Uterus (tissue), 2 donors: ENCODE measurements at regions not wholly inside any gene's neighbourhood (a gene's known extent, or its start where the extent isn't known, plus 50 kb on each side); places are given as distances from the start of the nearest gene placed in this dataset.

ENCODE experiments used
- POLR2A ChIP-seq, 2 donors: fragments of 450-650 bp; IDR thresholded peaks; one replicate each; pipeline ENCODE4 v1.6.1; 2016; ENCODE audit warnings: antibody characterized with exemption in 2 of 2, mild to moderate bottlenecking in 1 of 2, moderate library complexity in 1 of 2
- TF ChIP-seq, protein P1 (sequence below), 4 experiments: fragments of 200-600 bp in 2 of 4; fragments of 450-650 bp in 2 of 4; sonication (generic) in 2 of 4; IDR thresholded peaks; one replicate each; pipeline ENCODE4 v1.5.1; 2016 to 2019; ENCODE audit warnings: antibody characterized with exemption in 4 of 4, mild to moderate bottlenecking in 2 of 4, moderate library complexity in 1 of 4

DNA sequence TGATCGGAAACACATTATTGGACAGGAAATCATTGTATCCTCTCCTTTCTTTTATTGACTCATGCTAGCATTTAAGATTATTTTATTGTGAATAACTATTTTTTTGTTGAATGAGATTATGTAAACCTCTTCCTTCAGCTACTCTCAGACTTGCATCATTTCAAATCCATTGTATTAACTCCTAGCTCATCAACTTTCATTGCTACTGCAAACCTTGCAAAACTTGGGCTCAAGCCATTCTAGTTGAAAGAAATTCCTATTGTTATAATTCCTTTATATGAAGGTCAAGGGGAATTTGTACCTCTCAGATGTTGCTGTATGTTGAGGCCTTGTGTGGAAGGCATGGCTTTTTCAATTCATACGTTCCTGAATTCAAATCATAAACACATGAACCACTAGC lies 1764.6 kb downstream of the SUCLG1 start:
- TF ChIP-seq, protein P1, sequence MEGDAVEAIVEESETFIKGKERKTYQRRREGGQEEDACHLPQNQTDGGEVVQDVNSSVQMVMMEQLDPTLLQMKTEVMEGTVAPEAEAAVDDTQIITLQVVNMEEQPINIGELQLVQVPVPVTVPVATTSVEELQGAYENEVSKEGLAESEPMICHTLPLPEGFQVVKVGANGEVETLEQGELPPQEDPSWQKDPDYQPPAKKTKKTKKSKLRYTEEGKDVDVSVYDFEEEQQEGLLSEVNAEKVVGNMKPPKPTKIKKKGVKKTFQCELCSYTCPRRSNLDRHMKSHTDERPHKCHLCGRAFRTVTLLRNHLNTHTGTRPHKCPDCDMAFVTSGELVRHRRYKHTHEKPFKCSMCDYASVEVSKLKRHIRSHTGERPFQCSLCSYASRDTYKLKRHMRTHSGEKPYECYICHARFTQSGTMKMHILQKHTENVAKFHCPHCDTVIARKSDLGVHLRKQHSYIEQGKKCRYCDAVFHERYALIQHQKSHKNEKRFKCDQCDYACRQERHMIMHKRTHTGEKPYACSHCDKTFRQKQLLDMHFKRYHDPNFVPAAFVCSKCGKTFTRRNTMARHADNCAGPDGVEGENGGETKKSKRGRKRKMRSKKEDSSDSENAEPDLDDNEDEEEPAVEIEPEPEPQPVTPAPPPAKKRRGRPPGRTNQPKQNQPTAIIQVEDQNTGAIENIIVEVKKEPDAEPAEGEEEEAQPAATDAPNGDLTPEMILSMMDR (IDR thresholded peaks at IDR 0.05), result no peak
- TF ChIP-seq POLR2A (IDR thresholded peaks at IDR 0.05), result no peak
